Hepatocyte (in vitro differentiated cells): ENCODE measurements at regions not wholly inside any gene's neighbourhood (a gene's known extent, or its start where the extent isn't known, plus 50 kb on each side); places are given as distances from the start of the nearest gene placed in this dataset.
"Not testable (repeated sequence)": the region's sequence is repeated elsewhere in the genome, so short reads cannot be mapped to it uniquely, and the experiment has no call there.

ENCODE experiments used
- CTCF ChIP-seq: fragments of 200-600 bp; sonication (generic); IDR thresholded peaks from 2 replicates; pipeline ENCODE4 v1.5.1; 2016; ENCODE audit warnings: antibody characterized with exemption, mild to moderate bottlenecking; ENCODE audit not compliant: poor library complexity
- EZH2phosphoT487 ChIP-seq: fragments of 200-600 bp; sonication (generic); IDR thresholded peaks from one replicate; pipeline ENCODE4 v1.6.1; 2018; ENCODE audit warnings: antibody characterized with exemption, mild to moderate bottlenecking, low read depth, moderate library complexity; ENCODE audit not compliant: unreplicated experiment, severe bottlenecking

- TF ChIP-seq CTCF, EZH2phosphoT487: not testable (repeated sequence)
These were observed 403.1 kb downstream of the ZNF33B start for GRCh38 chr10:42235241-42235640.
